H1 (cell line): ENCODE measurements at regions not wholly inside any gene's neighbourhood (a gene's known extent, or its start where the extent isn't known, plus 50 kb on each side); places are given as distances from the start of the nearest gene placed in this dataset.

Source experiments
- CTCF ChIA-PET: fragments of 300-600 bp; sonication (Branson Sonifier 250); formaldehyde crosslinking; loops from one replicate; lab custom pipeline; 2021; ENCODE audit not compliant: partially characterized antibody; lab: Charles Lee
- POLR2A ChIA-PET: fragments of 300-600 bp; sonication (Branson Sonifier 250); formaldehyde crosslinking; loops from one replicate; lab custom pipeline; 2021; ENCODE audit warnings: inconsistent platforms; ENCODE audit not compliant: partially characterized antibody; lab: Charles Lee
- DNase-seq, 2 experiments: peaks; one replicate each; pipeline versions ENCODE4 v3.0.0 to v3.0.0-alpha.2; 2010 to 2022; ENCODE audit warnings: low spot score in 2 of 2, low read depth in 1 of 2, mixed read lengths in 1 of 2
- FAIRE-seq: peaks from 2 replicates; lab custom pipeline; 2011; peaks lifted over from hg19 to GRCh38; lab: Jason Lieb, UNC
- H2AFZ ChIP-seq: 2 replicates; pipeline ENCODE4 v1.8.1; 2012; ENCODE audit warnings: low read length, inconsistent platforms
- H2AK5ac ChIP-seq: 2 replicates; pipeline ENCODE4 v1.6.1; 2013; ENCODE audit warnings: low read depth, low read length
- H2BK120ac ChIP-seq: replicated peaks from 2 replicates; pipeline ENCODE3; 2013; ENCODE audit warnings: low read depth, low read length, inconsistent platforms
- H2BK12ac ChIP-seq: 2 replicates; pipeline ENCODE4 v1.6.1; 2013; ENCODE audit warnings: low read depth, low read length
- H2BK15ac ChIP-seq: 2 replicates; pipeline ENCODE4 v1.6.1; 2013; ENCODE audit warnings: low read length
- H2BK20ac ChIP-seq: 2 replicates; pipeline ENCODE4 v1.6.1; 2013; ENCODE audit warnings: low read length
- H2BK5ac ChIP-seq: 2 replicates; pipeline ENCODE4 v1.6.1; 2013; ENCODE audit warnings: low read depth, low read length
- H3K14ac ChIP-seq: 2 replicates; pipeline ENCODE4 v1.6.1; 2013; ENCODE audit warnings: inconsistent platforms; ENCODE audit not compliant: insufficient read length
- H3K18ac ChIP-seq: 2 replicates; pipeline ENCODE4 v1.6.1; 2013; ENCODE audit warnings: low read length; ENCODE audit errors: extremely low read depth
- H3K23ac ChIP-seq: 2 replicates; pipeline ENCODE4 v1.6.1; 2013; ENCODE audit warnings: inconsistent platforms; ENCODE audit not compliant: insufficient read length
- H3K23me2 ChIP-seq: 2 replicates; pipeline ENCODE4 v1.6.1; 2013; ENCODE audit warnings: low read depth, low read length
- H3K27ac ChIP-seq: 2 replicates; pipeline ENCODE4 v1.6.1; 2011; ENCODE audit warnings: low read depth, low read length, inconsistent platforms
- H3K27me3 ChIP-seq, 4 experiments: replicated peaks in 1 of 4; 1 replicate in 1 of 4; 2 replicates in 3 of 4; pipeline versions ENCODE4 v1.6.1 to v1.8.1; 2011 to 2013; ENCODE audit warnings: low read length in 3 of 4, mild to moderate bottlenecking in 3 of 4, inconsistent platforms in 2 of 4, mixed read lengths in 2 of 4, moderate library complexity in 1 of 4; ENCODE audit not compliant: control insufficient read depth in 3 of 4, insufficient read depth in 3 of 4; ENCODE audit errors: extremely low read depth in 1 of 4
- H3K36me3 ChIP-seq, 4 experiments: 2 replicates each; pipeline versions ENCODE4 v1.6.1 to v1.8.1; 2011 to 2013; ENCODE audit warnings: mild to moderate bottlenecking in 4 of 4, low read length in 3 of 4, moderate library complexity in 2 of 4, control low read depth in 1 of 4, inconsistent platforms in 1 of 4; ENCODE audit not compliant: insufficient read depth in 4 of 4, control insufficient read depth in 2 of 4
- H3K4ac ChIP-seq: replicated peaks from 2 replicates; pipeline ENCODE3; 2013; ENCODE audit warnings: low read length, low read depth, mixed read lengths, inconsistent platforms; ENCODE audit not compliant: insufficient read length
- H3K4me1 ChIP-seq, 4 experiments: replicated peaks in 1 of 4; 1 replicate in 1 of 4; 2 replicates in 3 of 4; pipeline versions ENCODE4 v1.6.1 to v1.8.1; 2011 to 2013; ENCODE audit warnings: low read length in 3 of 4, inconsistent platforms in 2 of 4, mixed read lengths in 1 of 4; ENCODE audit not compliant: insufficient read depth in 4 of 4, control insufficient read depth in 3 of 4
- H3K4me2 ChIP-seq, 2 experiments: 2 replicates each; pipeline versions ENCODE4 v1.6.1 to v1.8.1; 2011 to 2013; ENCODE audit warnings: low read depth in 2 of 2, low read length in 2 of 2, control low read depth in 1 of 2, inconsistent platforms in 1 of 2, mild to moderate bottlenecking in 1 of 2; ENCODE audit not compliant: insufficient read depth in 1 of 2
- H3K4me3 ChIP-seq, 4 experiments: fragments of 200-600, 300-600 bp in 1 of 4; sonication (generic), shearing (Covaris generic), sonication (Bioruptor Twin) in 1 of 4; 2 replicates each; pipeline versions ENCODE4 v1.5.1 to v1.8.1; 2011 to 2016; ENCODE audit warnings: low read length in 4 of 4, low read depth in 3 of 4, control low read depth in 2 of 4, inconsistent platforms in 2 of 4, mild to moderate bottlenecking in 2 of 4, mixed read lengths in 1 of 4, moderate library complexity in 1 of 4; ENCODE audit not compliant: insufficient read depth in 2 of 4; ENCODE audit errors: extremely low read depth in 1 of 4
- H3K56ac ChIP-seq: replicated peaks from 2 replicates; pipeline ENCODE3; 2013; ENCODE audit warnings: low read depth, mild to moderate bottlenecking, mixed read lengths, low read length, inconsistent platforms; ENCODE audit not compliant: insufficient read length
- H3K79me1 ChIP-seq: 2 replicates; pipeline ENCODE4 v1.6.1; 2013; ENCODE audit warnings: low read depth, low read length, control low read depth
- H3K79me2 ChIP-seq, 2 experiments: 2 replicates each; pipeline versions ENCODE4 v1.6.1 to v1.8.1; 2012 to 2013; ENCODE audit warnings: low read length in 2 of 2, mild to moderate bottlenecking in 2 of 2, inconsistent platforms in 1 of 2; ENCODE audit not compliant: insufficient read depth in 2 of 2, control insufficient read depth in 1 of 2
- H3K9ac ChIP-seq, 4 experiments: replicated peaks in 1 of 4; 1 replicate in 1 of 4; 2 replicates in 3 of 4; pipeline versions ENCODE4 v1.6.1 to v1.8.1; 2011 to 2013; ENCODE audit warnings: low read depth in 3 of 4, low read length in 3 of 4, control low read depth in 2 of 4, mild to moderate bottlenecking in 2 of 4, moderate library complexity in 2 of 4, inconsistent platforms in 1 of 4; ENCODE audit errors: extremely low read depth in 1 of 4
- H3K9me3 ChIP-seq, 2 experiments: 2 replicates each; pipeline versions ENCODE4 v1.6.1 to v1.8.1; 2012 to 2013; ENCODE audit warnings: mild to moderate bottlenecking in 2 of 2, moderate library complexity in 2 of 2, control low read depth in 1 of 2, inconsistent platforms in 1 of 2, low read depth in 1 of 2, low read length in 1 of 2, mixed read lengths in 1 of 2; ENCODE audit not compliant: insufficient read depth in 2 of 2
- H4K20me1 ChIP-seq, 2 experiments: replicated peaks in 1 of 2; 2 replicates each; pipeline versions ENCODE3 to v1.8.1; 2011 to 2013; ENCODE audit warnings: inconsistent platforms in 2 of 2, low read length in 2 of 2, mild to moderate bottlenecking in 1 of 2; ENCODE audit not compliant: insufficient read depth in 2 of 2, control insufficient read depth in 1 of 2
- H4K5ac ChIP-seq: 2 replicates; pipeline ENCODE4 v1.6.1; 2013; ENCODE audit warnings: low read length, low read depth, mixed read lengths, inconsistent platforms; ENCODE audit not compliant: insufficient read length
- H4K8ac ChIP-seq: 2 replicates; pipeline ENCODE4 v1.8.0; 2013; ENCODE audit warnings: mild to moderate bottlenecking, moderate library complexity, low read length, inconsistent platforms; ENCODE audit not compliant: insufficient read depth; ENCODE audit errors: extremely low read depth
- H4K91ac ChIP-seq: replicated peaks from 2 replicates; pipeline ENCODE3; 2013; ENCODE audit warnings: low read length, mixed read lengths, inconsistent platforms; ENCODE audit not compliant: insufficient read length
- CBX8 ChIP-seq: fragments of 300-800, 300-1000 bp; sonication (generic); IDR thresholded peaks from 2 replicates; pipeline ENCODE4 v1.7.1; 2016; ENCODE audit warnings: low read depth, low read length, borderline replicate concordance
- EGR1 ChIP-seq: IDR thresholded peaks from 2 replicates; pipeline ENCODE4 v1.6.1; 2011; ENCODE audit warnings: low read depth, low read length, borderline replicate concordance
- JUND ChIP-seq: IDR thresholded peaks from 2 replicates; pipeline ENCODE4 v1.6.1; 2011; ENCODE audit warnings: mild to moderate bottlenecking, improper control_type of control experiment, low read length
- MAFK ChIP-seq: IDR thresholded peaks from 2 replicates; pipeline ENCODE4 v1.6.1; 2012; ENCODE audit warnings: low read depth, mild to moderate bottlenecking, improper control_type of control experiment, low read length
- NANOG ChIP-seq: IDR thresholded peaks from 2 replicates; pipeline ENCODE4 v1.6.1; 2011; ENCODE audit warnings: low read length, low read depth, mild to moderate bottlenecking, inconsistent platforms; ENCODE audit not compliant: insufficient read depth, poor library complexity, severe bottlenecking
- POLR2A ChIP-seq, 2 experiments: IDR thresholded peaks; 1 replicate in 1 of 2; 2 replicates in 1 of 2; pipeline ENCODE4 v1.6.1; 2011; ENCODE audit warnings: low read depth in 2 of 2, low read length in 2 of 2, mild to moderate bottlenecking in 2 of 2; ENCODE audit errors: control extremely low read depth in 1 of 2
- TEAD4 ChIP-seq: IDR thresholded peaks from 2 replicates; pipeline ENCODE4 v1.6.1; 2012; ENCODE audit warnings: low read depth, low read length, inconsistent platforms, mixed read lengths
- WGBS, 2 experiments: shearing (Covaris generic) in 1 of 2; methylation state at CpG; one replicate each; pipeline versions ENCODE4 v1.1.6 to v1.1.7; 2013 to 2015; ENCODE audit warnings: low lambda C conversion rate in 2 of 2, mixed read lengths in 2 of 2, inconsistent platforms in 1 of 2, low coverage in 1 of 2, missing lambda C conversion rate in 1 of 2; ENCODE audit not compliant: insufficient replicate concordance in 2 of 2, insufficient coverage in 1 of 2, insufficient read length in 1 of 2; ENCODE audit errors: extremely low coverage in 1 of 2, missing lambda C conversion rate in 1 of 2; 5-methylcytosine and 5-hydroxymethylcytosine counted together

DNA sequence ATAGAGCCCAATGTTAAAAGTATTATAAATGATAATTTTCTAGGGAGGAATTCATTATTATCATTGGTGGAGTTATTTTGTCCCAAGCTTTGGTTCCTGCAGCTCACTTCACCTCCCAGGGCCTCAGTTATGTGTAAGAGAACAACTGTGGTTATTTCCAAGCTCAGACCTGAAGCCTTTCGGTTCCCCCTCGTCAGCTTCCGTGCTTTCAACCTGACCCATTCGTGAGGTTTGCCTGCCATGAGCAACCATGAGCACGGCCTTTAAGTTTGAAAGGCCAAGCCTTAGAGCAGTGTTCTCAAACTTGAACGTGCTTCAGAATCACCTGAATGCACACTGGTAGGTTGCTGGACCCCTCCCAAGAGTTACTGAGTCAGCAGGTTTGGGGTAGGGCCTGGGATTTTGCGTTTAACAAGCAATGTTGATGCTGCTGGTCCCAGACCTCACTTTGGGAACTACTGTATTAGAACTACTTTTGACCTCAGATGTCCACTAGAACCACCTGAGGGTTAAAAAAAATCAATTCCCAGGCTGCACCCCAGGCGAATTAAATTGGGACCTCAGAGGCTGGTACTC is 133.0 kb upstream of the PRMT8 start:
- H3K9ac ChIP-seq: no peak overlapping the region
- H3K23me2 ChIP-seq: no peaks in the 10 kb centered on the region
- H2BK12ac ChIP-seq: no peak overlapping the region
- no peak overlapping the region for H2AK5ac ChIP-seq
- H3K14ac ChIP-seq: no peak overlapping the region
- no peak overlapping the region for H2BK15ac ChIP-seq
- no peak overlapping the region for H3K18ac ChIP-seq
- DNase-seq (no peak), FAIRE-seq (peak; percentile 7)
- H4K91ac ChIP-seq: no peak overlapping the region
- H4K8ac ChIP-seq: no peak overlapping the region
- H4K5ac ChIP-seq: no peak overlapping the region
- H3K79me2 ChIP-seq: no peaks in the 10 kb centered on the region
- ChIA-PET CTCF (interaction anchor here (1.2 to 8.8 kb wide), 3 partner anchors 44 to 203 kb away, joined by 3 to 53 read pairs (median 4); no protein-coding TSS in a partner anchor), POLR2A (no interaction called here)
- H3K9me3 ChIP-seq: no peaks in the 10 kb centered on the region
- H3K4me2 ChIP-seq: no peak overlapping the region
- TF ChIP-seq NANOG (no peak), MAFK (peak; percentile 55; the same call in 1 of the 2 replicates), EGR1 (no peak), CBX8 (no peak), TEAD4 (no peak), POLR2A (IDR thresholded peaks at IDR 0.05; ENCODE audit: control extremely low read depth in 1 of 2, low read depth in 2 of 2, low read length in 2 of 2) (no peak), JUND (no peak)
- H3K27ac ChIP-seq: no peak overlapping the region
- no peak overlapping the region for H2BK5ac ChIP-seq
- H3K79me1 ChIP-seq: no peaks in the 10 kb centered on the region
- no peaks in the 10 kb centered on the region for H3K36me3 ChIP-seq
- H3K56ac ChIP-seq: no peak overlapping the region
- H3K23ac ChIP-seq: no peak overlapping the region
- H2BK120ac ChIP-seq: no peak overlapping the region
- no peaks in the 10 kb centered on the region; a peak in 1 of 7 replicates for H3K4me1 ChIP-seq
- 91% methylated on average over 8 of the region's 8 CpGs; no CpG with 5 or more reads in 1 of the 2 experiments for WGBS, 2 experiments
- no peak overlapping the region for H2AFZ ChIP-seq
- H4K20me1 ChIP-seq: no peaks in the 10 kb centered on the region
- no peaks in the 10 kb centered on the region for H3K27me3 ChIP-seq
- H2BK20ac ChIP-seq: no peak overlapping the region
- no peak overlapping the region for H3K4ac ChIP-seq
- no peak overlapping the region for H3K4me3 ChIP-seq
